MG63 (cell line): ENCODE measurements at regions not wholly inside any gene's neighbourhood (a gene's known extent, or its start where the extent isn't known, plus 50 kb on each side); places are given as distances from the start of the nearest gene placed in this dataset.
A peak's percentile ranks its signal among the peaks of the same experiment; 100 is the strongest.

Experiments
- DNase-seq: peaks from one replicate; pipeline ENCODE4 v3.0.0-alpha.2; 2020
- H3K27me3 ChIP-seq: fragments of 250-450 bp; sonication (Bioruptor Pico); 2 replicates; pipeline ENCODE4 v1.5.1; 2020; ENCODE audit warnings: mild to moderate bottlenecking, moderate library complexity
- H3K36me3 ChIP-seq: fragments of 250-450 bp; sonication (Bioruptor Pico); 2 replicates; pipeline ENCODE4 v1.5.1; 2020; ENCODE audit warnings: mild to moderate bottlenecking, moderate library complexity
- H3K4me3 ChIP-seq: fragments of 250-450 bp; sonication (Bioruptor Pico); 2 replicates; pipeline ENCODE4 v1.5.1; 2020; ENCODE audit warnings: mild to moderate bottlenecking, moderate library complexity
- H3K9me3 ChIP-seq: fragments of 250-450 bp; sonication (Bioruptor Pico); 2 replicates; pipeline ENCODE4 v1.5.1; 2020; ENCODE audit warnings: mild to moderate bottlenecking, moderate library complexity

GRCh38 chr14:97410667-97411620 lies 613.8 kb downstream of the VRK1 start:
- no peak for DNase-seq
- no peaks in the 10 kb centered on the region for H3K36me3 ChIP-seq

DNA sequence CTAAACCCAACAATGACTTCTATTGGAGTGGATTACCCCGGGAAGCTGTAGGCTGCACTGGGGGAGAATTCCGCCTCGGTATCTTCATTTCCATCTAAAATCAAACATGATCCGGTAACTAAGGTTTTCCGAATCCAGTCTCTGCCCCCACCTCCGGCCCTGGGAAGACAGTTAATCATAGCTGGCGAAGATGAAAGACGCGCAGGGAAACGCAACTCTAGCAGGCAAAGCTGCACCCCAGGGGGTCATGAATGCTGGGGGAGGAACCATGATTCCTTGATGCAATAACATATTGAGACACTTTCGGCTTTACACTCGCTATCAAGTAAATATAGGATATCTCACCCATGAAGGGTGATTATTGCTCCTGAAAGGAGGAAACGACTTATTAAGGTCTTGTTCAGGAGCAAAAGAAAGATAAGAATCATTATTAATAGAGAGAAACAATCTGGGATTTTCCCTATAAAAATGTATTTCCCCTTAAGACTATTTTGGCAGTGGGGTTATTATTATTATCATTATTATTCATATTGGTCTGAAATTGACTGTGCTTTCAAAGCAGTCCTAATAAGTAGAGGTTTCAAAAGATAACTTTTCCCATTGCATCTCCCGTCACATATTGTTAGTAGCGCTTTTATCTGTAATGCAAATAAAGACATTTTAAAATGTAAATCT lies 614.9 kb downstream of the VRK1 start:
- H3K4me3 ChIP-seq, result no peak overlapping the region
- no peak for DNase-seq
- no peaks in the 10 kb centered on the region for H3K9me3 ChIP-seq
- H3K36me3 ChIP-seq, result no peaks in the 10 kb centered on the region
- no peaks in the 10 kb centered on the region for H3K27me3 ChIP-seq

More at GRCh38 chr14:97410667-97411620, 613.8 kb downstream of the VRK1 start:
- Histone ChIP-seq H3K4me3 (no peak overlapping the region), H3K9me3 (no peaks in the 10 kb centered on the region), H3K27me3 (no peaks in the 10 kb centered on the region)

GRCh38 chr14:97413022-97413539 lies 615.9 kb downstream of the VRK1 start:
- Histone ChIP-seq H3K4me3 (no peak overlapping the region), H3K36me3 (no peaks in the 10 kb centered on the region), H3K27me3 (no peaks in the 10 kb centered on the region), H3K9me3 (no peaks in the 10 kb centered on the region)
- DNase-seq, result no peak

GRCh38 chr14:97413966-97414717 lies 617.0 kb downstream of the VRK1 start:
- no peaks in the 10 kb centered on the region for H3K27me3 ChIP-seq
- H3K9me3 ChIP-seq, result no peaks in the 10 kb centered on the region
- no peak overlapping the region for H3K4me3 ChIP-seq
- DNase-seq, result no peak
- no peaks in the 10 kb centered on the region for H3K36me3 ChIP-seq

DNA sequence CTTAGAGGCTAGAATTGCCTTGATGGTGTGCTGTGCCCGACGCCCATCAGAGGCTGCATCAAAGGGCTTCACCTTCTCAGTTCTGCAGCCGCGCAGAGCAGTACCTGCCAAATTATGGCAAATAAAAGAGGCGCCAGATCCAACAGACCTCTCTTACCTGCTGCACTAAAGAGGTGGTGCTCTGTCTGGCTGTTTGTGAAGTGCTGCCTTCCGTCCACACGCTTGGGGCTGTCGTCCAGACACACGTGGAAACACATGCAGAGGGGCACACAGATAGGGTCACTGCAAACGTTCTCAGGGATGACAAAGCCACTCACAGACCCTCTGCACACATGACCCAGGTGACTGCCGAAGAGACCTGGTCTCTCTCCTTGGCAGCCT lies 617.5 kb downstream of the VRK1 start:
- DNase-seq, result no peak
- Histone ChIP-seq H3K4me3 (no peak overlapping the region), H3K27me3 (no peaks in the 10 kb centered on the region), H3K9me3 (no peaks in the 10 kb centered on the region), H3K36me3 (no peaks in the 10 kb centered on the region)

DNA sequence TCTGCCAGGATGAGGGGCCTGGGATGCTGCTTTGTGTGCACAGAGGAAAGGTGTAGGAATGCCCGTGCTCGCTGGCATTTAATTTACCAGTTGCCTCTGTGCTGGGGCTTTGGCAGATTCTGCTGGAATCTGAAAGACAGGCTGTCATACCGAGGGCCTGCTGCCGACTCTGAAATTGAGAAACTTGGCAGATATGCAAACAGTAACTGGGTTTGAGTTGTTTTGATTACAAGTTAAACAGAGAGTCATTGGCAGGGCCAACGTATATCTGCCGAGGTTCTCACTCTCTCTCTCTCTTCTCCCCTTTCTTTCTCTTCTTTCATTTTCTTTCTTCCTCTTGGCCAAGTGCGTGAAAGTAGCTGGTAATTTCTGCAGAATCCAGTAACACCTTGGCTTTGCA lies 618.7 kb downstream of the VRK1 start:
- no peak overlapping the region; the same call in 1 of the 2 replicates for H3K4me3 ChIP-seq
- DNase-seq, result peak; percentile 47
- no peaks in the 10 kb centered on the region for H3K9me3 ChIP-seq
- no peaks in the 10 kb centered on the region for H3K27me3 ChIP-seq
- no peaks in the 10 kb centered on the region for H3K36me3 ChIP-seq

- Histone ChIP-seq H3K27me3 (no peaks in the 10 kb centered on the region), H3K9me3 (no peaks in the 10 kb centered on the region), H3K4me3 (no peak overlapping the region), H3K36me3 (no peaks in the 10 kb centered on the region)
- DNase-seq, result no peak
Measured at GRCh38 chr14:97416550-97416949, 619.4 kb downstream of the VRK1 start.

GRCh38 chr14:97417331-97417730 lies 620.1 kb downstream of the VRK1 start:
- H3K4me3 ChIP-seq, result no peak overlapping the region
- H3K9me3 ChIP-seq, result no peaks in the 10 kb centered on the region
- no peaks in the 10 kb centered on the region for H3K27me3 ChIP-seq
- H3K36me3 ChIP-seq, result no peaks in the 10 kb centered on the region
- DNase-seq, result no peak

DNA sequence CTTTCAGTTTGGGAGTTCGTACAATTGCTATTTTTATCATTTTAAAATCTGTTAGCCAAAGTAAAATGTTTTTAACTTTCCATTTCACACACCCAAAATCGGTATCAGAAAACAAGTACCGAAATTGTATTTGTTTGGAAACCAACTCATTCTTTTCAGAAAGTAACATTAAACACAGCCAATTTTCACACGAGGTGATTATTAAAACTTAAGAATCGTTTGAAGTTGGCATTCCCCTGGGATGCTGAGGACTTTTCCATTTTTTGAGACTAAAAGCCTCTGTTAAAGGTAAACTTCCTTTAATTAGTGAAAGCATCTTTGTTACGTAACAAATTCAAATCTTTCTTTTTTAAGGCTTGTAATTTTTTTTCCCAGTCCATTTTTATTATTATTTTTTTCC lies 623.0 kb downstream of the VRK1 start:
- no peaks in the 10 kb centered on the region for H3K9me3 ChIP-seq
- DNase-seq, result no peak
- no peak overlapping the region for H3K4me3 ChIP-seq
- H3K36me3 ChIP-seq, result no peaks in the 10 kb centered on the region
- no peaks in the 10 kb centered on the region for H3K27me3 ChIP-seq

- H3K36me3 ChIP-seq, result no peaks in the 10 kb centered on the region
- no peaks in the 10 kb centered on the region for H3K9me3 ChIP-seq
- H3K27me3 ChIP-seq, result no peaks in the 10 kb centered on the region
- no peak overlapping the region for H3K4me3 ChIP-seq
- no peak for DNase-seq
Measured at GRCh38 chr14:97426776-97427175, 629.6 kb downstream of the VRK1 start.

DNA sequence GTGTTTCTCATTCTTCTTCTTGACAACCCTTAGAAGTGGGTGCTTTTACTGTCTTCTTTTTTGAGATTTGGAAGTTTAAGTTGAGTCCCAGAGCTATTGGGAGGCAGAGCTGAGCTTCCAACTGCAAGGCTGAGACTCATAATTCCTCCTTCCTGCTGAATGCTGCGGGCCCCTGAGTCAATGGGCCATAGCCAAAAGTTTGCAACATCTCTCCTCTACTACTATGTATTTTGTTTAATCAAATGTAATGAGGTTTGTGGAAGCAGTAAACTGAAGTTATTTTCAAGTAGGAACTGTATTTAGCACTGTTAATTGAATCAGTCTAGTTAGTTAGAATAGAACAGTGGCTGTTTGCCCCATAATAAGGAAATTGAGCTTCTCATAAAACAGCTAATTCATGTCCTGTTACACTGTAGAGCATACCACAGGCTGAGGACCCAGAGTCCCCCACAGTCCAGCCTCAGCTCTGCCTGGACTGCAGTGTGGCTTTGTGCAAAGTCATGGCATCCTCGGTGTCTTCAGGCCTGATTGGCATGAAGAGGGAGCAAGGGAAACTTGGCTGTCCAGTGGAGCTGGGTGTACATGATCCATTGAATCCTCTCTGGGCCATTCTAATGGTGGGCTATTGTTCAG lies 631.7 kb downstream of the VRK1 start:
- H3K27me3 ChIP-seq, result no peaks in the 10 kb centered on the region
- H3K9me3 ChIP-seq, result no peaks in the 10 kb centered on the region
- H3K4me3 ChIP-seq, result no peak overlapping the region
- H3K36me3 ChIP-seq, result no peaks in the 10 kb centered on the region
- no peak for DNase-seq

DNA sequence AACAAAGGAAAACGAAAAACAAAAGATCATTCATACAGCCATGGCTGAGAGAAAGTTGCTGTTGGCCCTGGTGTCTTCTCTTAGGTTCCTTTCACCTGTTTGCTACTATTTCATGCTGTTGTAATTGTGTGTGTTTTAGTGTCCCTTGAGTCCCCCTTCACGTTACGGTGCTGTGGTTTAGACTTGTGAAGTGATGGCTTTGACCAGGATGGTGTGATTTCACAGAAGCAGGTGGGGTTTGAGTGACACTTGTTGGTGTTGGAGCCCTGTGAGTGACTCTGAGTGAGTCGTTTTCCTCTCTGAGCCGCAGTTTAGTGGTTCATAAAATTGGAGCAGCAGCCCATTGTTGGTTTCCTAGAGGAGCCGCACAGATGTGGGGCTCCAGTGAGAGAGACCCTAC lies 635.4 kb downstream of the VRK1 start:
- Histone ChIP-seq H3K9me3 (no peaks in the 10 kb centered on the region), H3K4me3 (no peak overlapping the region), H3K27me3 (no peaks in the 10 kb centered on the region), H3K36me3 (no peaks in the 10 kb centered on the region)
- DNase-seq, result no peak

DNA sequence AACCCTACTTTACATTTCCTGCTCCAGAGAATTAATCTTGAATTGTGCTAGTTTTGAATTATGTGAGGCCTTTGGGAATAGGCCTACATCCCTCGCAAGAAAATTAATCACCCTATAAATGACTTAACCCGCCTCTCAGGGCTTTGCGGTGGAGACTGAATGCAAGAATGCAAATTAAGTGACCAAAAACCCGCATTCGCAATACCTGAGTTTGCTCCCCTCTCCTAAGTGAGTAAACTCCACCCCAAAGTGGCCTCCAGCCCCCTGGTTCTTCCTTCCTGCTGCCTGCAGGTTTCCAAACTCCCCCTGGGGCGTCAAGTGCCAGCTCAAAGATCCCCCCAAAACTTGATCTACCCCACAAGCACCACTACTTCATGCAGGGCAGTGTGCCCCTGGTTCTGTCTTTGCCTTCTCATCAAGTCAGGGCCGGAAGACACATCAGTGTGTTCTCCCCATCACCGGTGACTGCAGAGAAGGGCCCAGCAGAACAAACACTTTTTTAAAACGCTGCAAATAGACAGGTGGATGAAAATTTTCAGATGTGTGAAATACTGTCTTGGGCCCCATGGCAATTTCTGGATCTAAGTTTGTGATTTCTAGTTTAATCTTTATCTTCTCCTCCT lies 644.7 kb downstream of the VRK1 start:
- Histone ChIP-seq H3K9me3 (no peaks in the 10 kb centered on the region), H3K4me3 (no peak overlapping the region), H3K27me3 (no peaks in the 10 kb centered on the region), H3K36me3 (no peaks in the 10 kb centered on the region)
- no peak for DNase-seq

- DNase-seq, result no peak
- Histone ChIP-seq H3K27me3 (no peaks in the 10 kb centered on the region), H3K9me3 (no peaks in the 10 kb centered on the region), H3K4me3 (no peak overlapping the region), H3K36me3 (no peaks in the 10 kb centered on the region)
Measured at GRCh38 chr14:97442363-97442762, 645.2 kb downstream of the VRK1 start.

DNA sequence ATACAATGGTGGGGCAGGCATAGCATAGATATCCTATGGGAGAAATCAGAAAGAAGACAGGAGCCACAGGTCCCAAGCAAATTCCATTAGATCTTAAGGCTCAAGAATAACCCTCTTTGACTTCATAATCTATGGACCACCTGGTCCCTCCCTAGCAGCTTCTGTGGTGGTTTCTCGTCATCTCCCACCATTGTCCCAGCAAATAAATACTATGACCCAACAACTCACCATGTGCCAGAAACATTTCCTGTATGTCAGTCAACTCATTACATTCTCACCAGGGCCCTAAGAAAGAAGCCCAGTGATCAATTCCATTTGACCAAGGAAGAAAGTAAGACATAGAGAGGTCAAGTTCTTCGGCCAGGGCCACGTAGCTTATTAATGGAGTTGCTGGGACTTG lies 646.2 kb downstream of the VRK1 start:
- no peak for DNase-seq
- Histone ChIP-seq H3K36me3 (no peaks in the 10 kb centered on the region), H3K9me3 (no peaks in the 10 kb centered on the region), H3K27me3 (no peaks in the 10 kb centered on the region), H3K4me3 (no peak overlapping the region)

- Histone ChIP-seq H3K36me3 (no peaks in the 10 kb centered on the region), H3K27me3 (no peaks in the 10 kb centered on the region), H3K9me3 (no peaks in the 10 kb centered on the region), H3K4me3 (no peak overlapping the region)
- no peak for DNase-seq
Measured at GRCh38 chr14:97444248-97444647, 647.1 kb downstream of the VRK1 start.
